K562 (cell line): ENCODE measurements at regions not wholly inside any gene's neighbourhood (a gene's known extent, or its start where the extent isn't known, plus 50 kb on each side); places are given as distances from the start of the nearest gene placed in this dataset.

ENCODE experiments used
- ATAC-seq: fragments of 200-7000 bp; cut with Tn5 transposase; 3 replicates; pipeline ENCODE4 v1.9.1; 2020; ENCODE audit warnings: moderate library complexity
- BruUV-seq: library from RNA; stranded (reverse); fragments of 400-500 nt; replicated peaks from 2 replicates; lab custom pipeline; 2021; lab: Mats Ljungman, UMichigan
- CTCF ChIA-PET: fragments of 300-600 bp; formaldehyde crosslinking; extraction: SDS; loops from one replicate; lab custom pipeline; 2021; ENCODE audit warnings: low intra/inter-chr PET ratio; lab: Yijun Ruan, JAX
- POLR2A ChIA-PET: fragments of 300-600, 350-650 bp; sonication (Branson Sonifier 250); formaldehyde crosslinking; extraction: SDS; loops from one replicate; lab custom pipeline; 2021; ENCODE audit warnings: antibody characterized with exemption, inconsistent platforms; lab: Yijun Ruan, JAX
- DNase-seq, 4 experiments: peaks; one replicate each; pipeline versions ENCODE4 v3.0.0 to v3.0.0-alpha.2; 2011 to 2018; ENCODE audit warnings: low spot score in 3 of 4, mixed read lengths in 3 of 4; ENCODE audit errors: extremely low read depth in 1 of 4
- FAIRE-seq: peaks from 2 replicates; lab custom pipeline; 2011; peaks lifted over from hg19 to GRCh38; lab: Jason Lieb, UNC
- H2AFZ ChIP-seq: 2 replicates; pipeline ENCODE4 v1.6.0; 2011; ENCODE audit warnings: low read depth, low read length, control low read depth, inconsistent platforms
- H3K27ac ChIP-seq: fragments of 200-600 bp; 3 replicates; pipeline ENCODE4 v1.8.0; 2011; ENCODE audit warnings: low read depth, mild to moderate bottlenecking, control low read depth, inconsistent platforms, low read length, moderate library complexity, mixed read lengths; ENCODE audit errors: extremely low read depth
- H3K27me3 ChIP-seq, 2 experiments: fragments of 300-600 bp in 1 of 2; 2 replicates in 1 of 2; 3 replicates in 1 of 2; pipeline versions ENCODE4 v1.6.0 to v1.8.0; 2011; ENCODE audit warnings: inconsistent platforms in 2 of 2, low read length in 2 of 2, mild to moderate bottlenecking in 1 of 2, mixed read lengths in 1 of 2, moderate library complexity in 1 of 2; ENCODE audit not compliant: control insufficient read depth in 2 of 2, insufficient read depth in 2 of 2
- H3K36me3 ChIP-seq: fragments of 300-600 bp; 3 replicates; pipeline ENCODE4 v1.8.0; 2011; ENCODE audit warnings: mild to moderate bottlenecking, low read length, inconsistent platforms; ENCODE audit not compliant: control insufficient read depth, insufficient read depth
- H3K4me1 ChIP-seq, 2 experiments: fragments of 200-600 bp in 1 of 2; replicated peaks in 1 of 2; 2 replicates in 1 of 2; 3 replicates in 1 of 2; pipeline versions ENCODE4 v1.5.1 to v1.8.0; 2011; ENCODE audit warnings: inconsistent platforms in 2 of 2, low read length in 2 of 2, mild to moderate bottlenecking in 1 of 2, mixed read lengths in 1 of 2, moderate library complexity in 1 of 2; ENCODE audit not compliant: control insufficient read depth in 2 of 2, insufficient read depth in 2 of 2
- H3K4me2 ChIP-seq: 2 replicates; pipeline ENCODE4 v1.6.1; 2011; ENCODE audit warnings: low read length, control low read depth, inconsistent platforms, mixed read lengths; ENCODE audit not compliant: insufficient read depth
- H3K4me3 ChIP-seq: fragments of 200-600 bp; sonication (generic), shearing (Covaris generic); 2 replicates; pipeline ENCODE4 v1.5.1; 2016; ENCODE audit warnings: control low read depth, inconsistent platforms
- H3K79me2 ChIP-seq: fragments of 200-600 bp; 3 replicates; pipeline ENCODE4 v1.8.0; 2011; ENCODE audit warnings: low read length, inconsistent platforms; ENCODE audit not compliant: control insufficient read depth, insufficient read depth
- H3K9ac ChIP-seq, 2 experiments: 2 replicates each; pipeline versions ENCODE4 v1.6.0 to v1.6.1; 2011; ENCODE audit warnings: low read depth in 2 of 2, low read length in 2 of 2, control low read depth in 1 of 2, inconsistent platforms in 1 of 2, mild to moderate bottlenecking in 1 of 2, mixed read lengths in 1 of 2; ENCODE audit not compliant: insufficient read depth in 1 of 2
- H3K9me1 ChIP-seq: one replicate; pipeline ENCODE4 v1.6.0; 2011; ENCODE audit warnings: inconsistent platforms, mild to moderate bottlenecking, low read length, moderate library complexity; ENCODE audit not compliant: control insufficient read depth, insufficient read depth
- H3K9me3 ChIP-seq: replicated peaks from 2 replicates; pipeline ENCODE4 v1.5.1; 2011; ENCODE audit warnings: low read depth, low read length, inconsistent platforms; ENCODE audit not compliant: control insufficient read depth, insufficient read depth
- H4K20me1 ChIP-seq: replicated peaks from 2 replicates; pipeline ENCODE4 v1.6.1; 2011; ENCODE audit warnings: low read length, inconsistent platforms, mixed read lengths; ENCODE audit not compliant: control insufficient read depth, insufficient read depth
- ATF6 ChIP-seq: sonication (generic); formaldehyde crosslinking; IDR thresholded peaks from 2 replicates; pipeline ENCODE4 v1.4.0; 2020; ENCODE audit warnings: mild to moderate bottlenecking, missing genetic modification reagents
- BMI1 ChIP-seq: fragments of 150-350 bp; IDR thresholded peaks from 2 replicates; pipeline ENCODE4 v1.6.1; 2014; ENCODE audit warnings: low read length
- BRCA1 ChIP-seq, 2 experiments: fragments of 450-650 bp in 1 of 2; sonication (generic) in 1 of 2; formaldehyde crosslinking in 1 of 2; IDR thresholded peaks; 2 replicates each; pipeline versions ENCODE4 v1.5.0 to v1.6.1; 2017 to 2020; ENCODE audit warnings: mild to moderate bottlenecking in 1 of 2, missing genetic modification reagents in 1 of 2
- CREBBP ChIP-seq: IDR thresholded peaks from one replicate; pipeline ENCODE4 v1.6.1; 2012; ENCODE audit warnings: low read depth, mild to moderate bottlenecking, control low read depth, inconsistent platforms, low read length
- KDM1A ChIP-seq, 2 experiments: fragments of 450-650 bp; IDR thresholded peaks; 2 replicates each; pipeline ENCODE4 v1.6.1; 2016; ENCODE audit warnings: mild to moderate bottlenecking in 2 of 2
- NFYB ChIP-seq: IDR thresholded peaks from 2 replicates; pipeline ENCODE4 v1.6.1; 2011; ENCODE audit warnings: mild to moderate bottlenecking, moderate library complexity; ENCODE audit not compliant: insufficient read length; ENCODE audit errors: extremely low read depth
- PML ChIP-seq: IDR thresholded peaks from 2 replicates; pipeline ENCODE4 v1.6.1; 2012; ENCODE audit warnings: low read length, inconsistent platforms
- SMARCE1 ChIP-seq: fragments of 450-650 bp; IDR thresholded peaks from 2 replicates; pipeline ENCODE4 v1.7.1; 2016; ENCODE audit warnings: mild to moderate bottlenecking
- ZBTB8A ChIP-seq: fragments of 450-650 bp; IDR thresholded peaks from 2 replicates; pipeline ENCODE4 v1.6.1; 2018; ENCODE audit warnings: mild to moderate bottlenecking, moderate library complexity; ENCODE audit not compliant: partially characterized antibody
- whole genome bisulfite sequencing: fragments of 100-300 bp; shearing (Covaris generic); methylation state at CpG from one replicate; pipeline ENCODE4 v1.1.6; 2016; ENCODE audit warnings: low coverage, mixed read lengths; ENCODE audit not compliant: insufficient coverage; ENCODE audit errors: missing lambda C conversion rate; 5-methylcytosine and 5-hydroxymethylcytosine counted together
- in situ Hi-C: fragments of 300-500 bp; cut with MboI; formaldehyde crosslinking; loops from 4 replicates; pipeline ENCODE4 v1.15.0; 2018; ENCODE audit warnings: inconsistent platforms, mixed read lengths
- intact Hi-C: fragments of 100-400 bp; cut with micrococcal nuclease; formaldehyde crosslinking; loops from 2 replicates; pipeline ENCODE4 v1.14.2; 2022

GRCh38 chr10:47160967-47161366 lies 139.0 kb upstream of the GDF10 start:
- Histone ChIP-seq H2AFZ (no peak overlapping the region), H3K79me2 (no peaks in the 10 kb centered on the region), H4K20me1 (no peaks in the 10 kb centered on the region), H3K27ac (no peak overlapping the region), H3K4me3 (no peak overlapping the region), H3K27me3 (peaks cover 2 to 6% of the 10 kb centered on the region in 2 experiments; a peak in 3 of 5 replicates), H3K4me2 (no peak overlapping the region), H3K36me3 (no peaks in the 10 kb centered on the region), H3K9ac (no peak overlapping the region), H3K9me1 (no peaks in the 10 kb centered on the region), H3K4me1 (0 out of 5 replicates have a peak, but pooled peaks cover 0 to 3% of the 10 kb centered on the region in 2 experiments), H3K9me3 (no peaks in the 10 kb centered on the region)
- ChIA-PET POLR2A (no interaction called here), CTCF (no interaction called here)
- DNase-seq: no peak
- no peak for ATAC-seq
- in situ Hi-C loops: no loop called here
- 0% methylated on average over 4 of the region's 4 CpGs for WGBS
- BruUV-seq: no TSS peak
- no peak for TF ChIP-seq BRCA1 (IDR thresholded peaks at IDR 0.05)
- no peak for TF ChIP-seq BRCA1 (CRISPR knock-in tag; IDR thresholded peaks at IDR 0.05)
- TF ChIP-seq BMI1: no peak
- no peak for TF ChIP-seq ATF6 (CRISPR knock-in tag)
- TF ChIP-seq PML: no peak
- no peak for TF ChIP-seq KDM1A (IDR thresholded peaks at IDR 0.05)
- no peak for TF ChIP-seq SMARCE1
- TF ChIP-seq CREBBP: no peak
- TF ChIP-seq ZBTB8A: no peak
- TF ChIP-seq NFYB: no peak
- FAIRE-seq: no peak
- intact Hi-C loops: no loop called here
